Left lung (tissue), 4 donors: ENCODE measurements at regions not wholly inside any gene's neighbourhood (a gene's known extent, or its start where the extent isn't known, plus 50 kb on each side); places are given as distances from the start of the nearest gene placed in this dataset.

Experiments
- ATAC-seq: fragments of 200-7000 bp; cut with Tn5 transposase; one replicate; pipeline ENCODE4 v1.9.1; 2020; ENCODE audit warnings: moderate library complexity
- DNase-seq, 4 donors: peaks; one replicate each; pipeline ENCODE4 v3.0.0-alpha.2; 2013 to 2020
- H3K27ac ChIP-seq, 2 donors: fragments of 200-600 bp; sonication (generic) in 1 of 2; one replicate each; pipeline versions ENCODE4 v1.5.0 to v1.8.0; 2020 to 2021
- H3K27me3 ChIP-seq, 2 donors: fragments of 200-600 bp; sonication (generic) in 1 of 2; one replicate each; pipeline versions ENCODE4 v1.5.0 to v1.8.0; 2020 to 2021
- H3K36me3 ChIP-seq, 2 donors: fragments of 200-600 bp; sonication (generic) in 1 of 2; one replicate each; pipeline versions ENCODE4 v1.5.0 to v1.8.0; 2020 to 2021
- H3K4me1 ChIP-seq, 2 donors: fragments of 200-600 bp; one replicate each; pipeline ENCODE4 v1.8.0; 2021
- H3K4me3 ChIP-seq, 2 donors: fragments of 200-600 bp; sonication (generic) in 1 of 2; one replicate each; pipeline versions ENCODE4 v1.5.0 to v1.8.0; 2020 to 2021; ENCODE audit warnings: mild to moderate bottlenecking in 1 of 2
- H3K9me3 ChIP-seq, 2 donors: fragments of 200-600 bp; sonication (generic) in 1 of 2; one replicate each; pipeline versions ENCODE4 v1.5.0 to v1.8.0; 2020 to 2021
- intact Hi-C, 2 donors: fragments of 100-400 bp; cut with DNase I; formaldehyde crosslinking; loops; one replicate each; pipeline versions ENCODE4 v1.11.2 to v1.14.2; 2022
- TF ChIP-seq, protein P1 (sequence below), 2 donors: fragments of 200-600 bp; sonication (generic) in 1 of 2; IDR thresholded peaks; one replicate each; pipeline versions ENCODE4 v1.5.0 to v1.8.0; 2021; ENCODE audit warnings: antibody characterized with exemption in 2 of 2
- donor health status: DM: no; HTN: yes; CAD: no.
- donor health status: DM: no; HTN: no; CAD: no.

DNA sequence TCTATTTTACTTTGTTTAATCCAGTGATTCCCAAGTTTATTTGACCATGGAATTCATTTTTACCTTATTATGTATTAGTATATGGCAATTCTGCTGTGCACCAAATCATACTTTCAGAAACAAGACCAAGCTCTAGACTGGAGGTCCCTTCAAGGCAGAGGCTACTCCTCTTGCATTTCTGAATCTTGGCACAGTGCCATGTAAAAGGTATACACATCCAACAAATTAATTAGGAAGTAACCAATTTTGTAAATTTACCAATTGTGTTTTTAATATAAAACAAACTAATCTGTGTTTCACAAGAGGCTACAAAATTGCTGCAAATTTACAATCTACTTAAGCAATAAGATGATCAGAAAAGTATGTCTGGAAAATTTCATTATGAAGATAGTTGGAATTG is 712.2 kb upstream of the HS3ST1 start:
- intact Hi-C loops, result no loop called here
- Histone ChIP-seq H3K4me3 (no peak overlapping the region), H3K36me3 (no peaks in the 10 kb centered on the region), H3K27me3 (no peaks in the 10 kb centered on the region), H3K27ac (no peak overlapping the region), H3K9me3 (no peaks in the 10 kb centered on the region), H3K4me1 (no peaks in the 10 kb centered on the region)
- TF ChIP-seq, protein P1, sequence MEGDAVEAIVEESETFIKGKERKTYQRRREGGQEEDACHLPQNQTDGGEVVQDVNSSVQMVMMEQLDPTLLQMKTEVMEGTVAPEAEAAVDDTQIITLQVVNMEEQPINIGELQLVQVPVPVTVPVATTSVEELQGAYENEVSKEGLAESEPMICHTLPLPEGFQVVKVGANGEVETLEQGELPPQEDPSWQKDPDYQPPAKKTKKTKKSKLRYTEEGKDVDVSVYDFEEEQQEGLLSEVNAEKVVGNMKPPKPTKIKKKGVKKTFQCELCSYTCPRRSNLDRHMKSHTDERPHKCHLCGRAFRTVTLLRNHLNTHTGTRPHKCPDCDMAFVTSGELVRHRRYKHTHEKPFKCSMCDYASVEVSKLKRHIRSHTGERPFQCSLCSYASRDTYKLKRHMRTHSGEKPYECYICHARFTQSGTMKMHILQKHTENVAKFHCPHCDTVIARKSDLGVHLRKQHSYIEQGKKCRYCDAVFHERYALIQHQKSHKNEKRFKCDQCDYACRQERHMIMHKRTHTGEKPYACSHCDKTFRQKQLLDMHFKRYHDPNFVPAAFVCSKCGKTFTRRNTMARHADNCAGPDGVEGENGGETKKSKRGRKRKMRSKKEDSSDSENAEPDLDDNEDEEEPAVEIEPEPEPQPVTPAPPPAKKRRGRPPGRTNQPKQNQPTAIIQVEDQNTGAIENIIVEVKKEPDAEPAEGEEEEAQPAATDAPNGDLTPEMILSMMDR (IDR thresholded peaks at IDR 0.05), result no peak
- DNase-seq (no peak), ATAC-seq (no peak)

DNA sequence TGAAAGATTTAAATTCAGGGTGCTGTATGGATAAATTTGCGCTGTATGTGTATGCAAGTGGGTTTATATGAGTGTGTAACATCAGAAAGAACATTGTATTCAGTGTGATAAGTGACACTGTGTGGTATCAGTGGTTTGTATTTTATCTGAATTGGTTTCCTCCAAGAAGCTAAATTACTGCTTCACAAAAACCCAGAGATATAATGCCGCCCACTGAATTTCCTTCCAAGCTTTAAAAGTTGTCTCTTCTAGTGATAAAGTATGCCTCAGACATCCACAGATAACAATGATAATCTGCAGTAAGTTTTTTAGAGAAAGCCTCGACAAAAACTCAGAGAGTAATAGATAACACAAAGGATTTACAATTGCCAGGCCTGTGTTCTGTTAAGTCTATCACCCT is 710.6 kb upstream of the HS3ST1 start:
- H3K27me3 ChIP-seq, result no peaks in the 10 kb centered on the region
- intact Hi-C loops, result no loop called here
- DNase-seq (no peak), ATAC-seq (no peak)
- H3K27ac ChIP-seq, result no peak overlapping the region
- no peaks in the 10 kb centered on the region for H3K9me3 ChIP-seq
- H3K4me3 ChIP-seq, result no peak overlapping the region
- TF ChIP-seq, protein P1 (IDR thresholded peaks at IDR 0.05), result no peak
- H3K36me3 ChIP-seq, result no peaks in the 10 kb centered on the region
- no peaks in the 10 kb centered on the region for H3K4me1 ChIP-seq

DNA sequence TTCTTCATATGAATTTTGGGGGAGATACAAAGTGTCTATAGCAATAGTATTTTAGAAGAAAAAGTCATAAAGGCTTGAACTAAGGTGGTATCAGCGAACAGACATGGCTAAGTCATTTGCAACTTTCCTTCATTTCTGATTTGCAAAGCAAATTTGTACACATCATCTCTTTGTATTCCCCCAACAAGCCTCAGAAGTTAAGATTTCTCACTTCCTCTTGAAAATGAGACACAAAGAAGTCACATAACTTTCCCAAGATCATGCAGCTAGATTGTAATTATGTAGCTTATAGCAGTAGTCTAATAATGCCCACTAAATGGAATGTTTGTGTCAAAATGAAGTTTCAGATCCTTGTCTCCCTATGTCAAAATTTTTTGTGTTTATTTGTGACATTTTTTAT is 709.8 kb upstream of the HS3ST1 start:
- Histone ChIP-seq H3K27me3 (no peaks in the 10 kb centered on the region), H3K4me3 (no peak overlapping the region), H3K36me3 (no peaks in the 10 kb centered on the region), H3K9me3 (peaks cover 0 to 7% of the 10 kb centered on the region in 2 donors), H3K27ac (no peak overlapping the region), H3K4me1 (no peaks in the 10 kb centered on the region)
- DNase-seq (no peak), ATAC-seq (no peak)
- intact Hi-C loops, result no loop called here
- TF ChIP-seq, protein P1 (IDR thresholded peaks at IDR 0.05), result no peak

DNA sequence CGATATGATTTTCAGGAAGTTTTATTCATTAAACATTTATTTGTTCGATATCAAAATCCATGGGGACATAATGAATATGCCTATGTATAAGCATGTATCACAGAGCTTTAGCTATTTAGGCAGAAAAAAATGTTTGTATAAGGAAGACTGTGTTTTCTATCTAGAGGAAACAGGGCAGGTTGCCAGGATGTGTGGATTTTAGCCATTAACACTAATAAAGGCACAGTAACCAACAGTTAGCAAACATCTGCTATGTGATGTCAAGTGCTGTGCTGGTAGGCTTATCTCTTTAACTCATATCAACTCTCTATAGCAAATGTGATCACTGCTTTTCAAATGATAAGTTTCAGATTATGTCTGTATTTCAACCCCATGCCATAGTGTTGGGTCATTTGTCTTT is 708.9 kb upstream of the HS3ST1 start:
- intact Hi-C loops, result no loop called here
- DNase-seq (peak in 2 of 4 donors; percentile 32 to 53), ATAC-seq (no peak)

DNA sequence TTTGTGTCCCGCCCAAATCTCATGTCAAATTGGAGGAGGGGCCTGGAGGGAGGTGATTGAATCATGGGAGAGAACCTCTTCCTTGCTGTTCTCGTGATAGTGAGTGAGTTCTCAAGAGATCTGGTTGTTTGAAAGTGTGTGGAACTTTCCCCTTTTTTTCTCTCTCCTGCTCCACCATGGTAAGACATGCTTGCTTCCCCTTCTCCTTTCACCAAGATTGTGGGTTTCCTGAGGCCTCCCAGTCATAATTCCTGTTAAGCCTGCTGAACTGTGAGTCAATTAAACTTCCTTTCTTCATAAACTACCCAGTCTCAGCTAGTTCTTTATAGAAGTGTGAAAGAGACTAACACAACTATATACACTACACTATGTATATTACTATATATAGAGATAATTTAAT is 697.8 kb upstream of the HS3ST1 start:
- peak overlapping the region in 1 of 2 donors; percentile 1 for H3K27ac ChIP-seq
- no peaks in the 10 kb centered on the region for H3K36me3 ChIP-seq
- ATAC-seq, result peak; percentile 32
- peaks cover 0 to 7% of the 10 kb centered on the region in 2 donors for H3K4me1 ChIP-seq
- H3K4me3 ChIP-seq, result no peak overlapping the region
- DNase-seq, result no peak
- H3K27me3 ChIP-seq, result no peaks in the 10 kb centered on the region
- TF ChIP-seq, protein P1 (IDR thresholded peaks at IDR 0.05), result no peak
- intact Hi-C loops, result no loop called here
- H3K9me3 ChIP-seq, result no peaks in the 10 kb centered on the region

More for the DNA sequence above, 708.9 kb upstream of the HS3ST1 start:
- Histone ChIP-seq H3K4me1 (no peaks in the 10 kb centered on the region), H3K36me3 (no peaks in the 10 kb centered on the region), H3K27me3 (no peaks in the 10 kb centered on the region), H3K4me3 (no peak overlapping the region), H3K27ac (no peak overlapping the region), H3K9me3 (peaks cover 0 to 16% of the 10 kb centered on the region in 2 donors)
- TF ChIP-seq, protein P1 (IDR thresholded peaks at IDR 0.05), result no peak
